Adipocyte (in vitro differentiated cells): ENCODE measurements at regions not wholly inside any gene's neighbourhood (a gene's known extent, or its start where the extent isn't known, plus 50 kb on each side); places are given as distances from the start of the nearest gene placed in this dataset.

Experiments
- DNase-seq: peaks from one replicate; pipeline ENCODE4 v3.0.0-alpha.2; 2015; ENCODE audit warnings: low read depth
- H3K27me3 ChIP-seq: replicated peaks from 2 replicates; pipeline ENCODE4 v1.7.0; 2013; ENCODE audit warnings: mild to moderate bottlenecking, low read length, moderate library complexity; ENCODE audit not compliant: control insufficient read depth, insufficient read depth
- H3K36me3 ChIP-seq: 2 replicates; pipeline ENCODE4 v1.7.0; 2013; ENCODE audit warnings: low read length, mild to moderate bottlenecking, moderate library complexity; ENCODE audit not compliant: control insufficient read depth, insufficient read depth, severe bottlenecking
- H3K4me1 ChIP-seq: 2 replicates; pipeline ENCODE4 v1.7.0; 2013; ENCODE audit warnings: mild to moderate bottlenecking, low read length, moderate library complexity; ENCODE audit not compliant: control insufficient read depth, insufficient read depth
- H3K4me3 ChIP-seq: 2 replicates; pipeline ENCODE4 v1.7.0; 2013; ENCODE audit warnings: mild to moderate bottlenecking, low read length, moderate library complexity
- H3K9ac ChIP-seq: 2 replicates; pipeline ENCODE4 v1.7.0; 2013; ENCODE audit warnings: mild to moderate bottlenecking, low read length, moderate library complexity
- H3K9me3 ChIP-seq: 2 replicates; pipeline ENCODE4 v1.7.0; 2013; ENCODE audit warnings: mild to moderate bottlenecking, low read length, moderate library complexity; ENCODE audit not compliant: control insufficient read depth

DNA sequence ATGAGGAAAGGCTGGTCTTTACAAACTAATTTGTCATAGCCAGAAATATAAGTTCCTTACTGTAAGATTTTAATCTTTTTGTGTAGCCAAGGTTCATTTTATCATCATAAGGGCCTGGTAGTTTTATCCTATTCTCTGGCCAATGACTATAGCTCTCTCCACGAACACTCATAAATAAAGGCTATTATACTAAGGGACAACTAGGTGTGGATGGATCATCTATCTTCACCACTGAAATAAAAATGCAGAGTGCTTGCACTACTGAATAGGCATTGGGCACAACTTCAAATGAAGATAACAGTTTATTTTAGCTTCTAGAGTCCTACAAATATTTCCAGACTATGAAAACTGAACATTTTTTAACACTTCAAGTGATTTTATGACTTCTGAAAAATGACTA is 698.6 kb downstream of the NOVA1 start:
- H3K4me3 ChIP-seq: no peak overlapping the region
- DNase-seq: no peak
- no peaks in the 10 kb centered on the region for H3K27me3 ChIP-seq
- no peaks in the 10 kb centered on the region for H3K9me3 ChIP-seq
- no peaks in the 10 kb centered on the region for H3K36me3 ChIP-seq
- no peaks in the 10 kb centered on the region for H3K4me1 ChIP-seq
- no peak overlapping the region for H3K9ac ChIP-seq

DNA sequence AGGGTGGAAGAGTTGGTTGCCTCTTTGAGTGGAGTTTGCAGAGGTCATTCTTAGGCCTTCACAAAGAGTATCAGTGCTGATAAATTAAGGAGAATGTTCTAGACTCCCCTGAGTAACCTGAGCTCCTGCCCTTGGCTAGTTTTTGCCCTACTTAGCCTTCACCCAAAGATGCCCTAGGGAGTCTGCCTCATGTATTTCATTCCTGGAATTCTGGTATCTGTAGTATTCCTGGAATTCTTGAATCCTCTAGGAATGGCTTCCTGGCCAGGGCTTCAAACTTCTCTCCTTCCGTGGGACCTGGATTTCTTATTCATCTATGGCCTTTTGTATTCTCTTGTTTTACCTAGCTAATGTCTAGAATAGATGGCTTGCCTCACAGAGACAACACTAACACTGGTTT is 701.1 kb downstream of the NOVA1 start:
- Histone ChIP-seq H3K4me1 (no peaks in the 10 kb centered on the region), H3K4me3 (no peak overlapping the region), H3K27me3 (no peaks in the 10 kb centered on the region), H3K9ac (no peak overlapping the region), H3K36me3 (no peaks in the 10 kb centered on the region), H3K9me3 (no peaks in the 10 kb centered on the region)
- DNase-seq: no peak

DNA sequence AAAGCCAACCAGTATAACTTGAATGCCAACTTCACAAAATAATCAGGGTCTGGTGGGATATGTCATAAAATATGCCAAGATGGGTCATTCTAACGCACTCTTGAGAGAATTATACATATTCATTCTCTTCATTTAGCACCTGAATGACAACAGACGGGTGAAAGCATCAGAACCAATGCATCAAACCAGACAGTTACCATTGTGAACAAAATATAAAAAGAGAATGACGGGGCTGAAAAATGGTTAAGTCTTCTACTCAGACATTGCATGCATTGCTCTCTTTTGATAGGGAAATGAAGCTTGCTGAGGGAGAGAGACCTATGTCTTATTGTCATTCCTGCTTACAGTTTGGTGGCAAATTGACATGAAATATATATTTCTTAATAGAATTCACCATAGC is 702.1 kb downstream of the NOVA1 start:
- Histone ChIP-seq H3K9me3 (no peaks in the 10 kb centered on the region), H3K4me1 (no peaks in the 10 kb centered on the region), H3K9ac (no peak overlapping the region), H3K27me3 (no peaks in the 10 kb centered on the region), H3K4me3 (no peak overlapping the region), H3K36me3 (no peaks in the 10 kb centered on the region)
- no peak for DNase-seq

DNA sequence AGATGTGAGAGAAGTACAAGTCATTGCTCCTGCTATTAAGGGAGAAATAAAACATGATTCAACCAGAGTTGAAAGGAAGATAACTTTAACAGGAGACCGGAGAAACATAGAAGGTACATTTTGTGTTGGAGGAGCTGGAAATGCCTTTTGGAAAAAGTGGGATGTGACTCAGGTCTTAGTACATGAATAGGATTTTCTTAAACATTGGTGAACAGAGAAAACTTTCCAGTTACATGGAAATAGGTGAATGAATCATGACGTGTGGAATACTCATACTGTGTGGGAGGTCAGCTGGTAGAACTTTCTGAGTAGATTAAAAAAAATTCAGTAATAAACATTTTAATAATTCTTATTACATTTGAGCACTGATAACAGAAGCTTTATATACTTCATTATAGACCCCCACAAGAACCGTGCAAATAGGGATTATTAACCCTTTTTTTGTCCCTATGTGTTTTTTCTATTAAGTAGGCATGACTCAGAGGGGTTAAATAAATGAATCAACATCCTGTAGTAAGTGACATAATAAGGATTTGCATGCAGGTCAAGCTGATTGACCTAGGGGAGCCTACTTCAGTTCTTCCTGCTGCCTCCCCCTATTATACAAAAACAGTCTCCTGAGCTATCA is 710.5 kb downstream of the NOVA1 start:
- Histone ChIP-seq H3K9me3 (no peaks in the 10 kb centered on the region), H3K27me3 (no peaks in the 10 kb centered on the region), H3K4me1 (peaks cover 4% of the 10 kb centered on the region), H3K36me3 (no peaks in the 10 kb centered on the region), H3K9ac (no peak overlapping the region), H3K4me3 (no peak overlapping the region)
- no peak for DNase-seq

DNA sequence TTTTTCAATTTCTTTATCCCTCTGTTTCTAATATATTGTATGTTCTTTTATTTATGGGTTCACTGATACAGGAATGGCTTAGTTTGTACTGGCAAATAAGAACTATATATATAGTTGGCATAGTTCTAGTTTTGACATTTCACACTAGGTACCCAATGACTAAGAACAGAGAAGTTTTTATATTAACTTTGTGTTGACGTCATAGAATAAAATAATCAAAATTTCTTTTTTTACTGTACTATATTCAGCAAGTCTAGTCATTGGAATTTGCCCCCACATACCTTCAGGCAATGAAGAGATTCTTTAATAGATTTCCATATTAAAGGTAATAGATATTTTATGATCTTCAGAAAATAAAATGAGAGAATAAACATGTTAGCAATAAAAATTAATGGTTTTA is 713.2 kb downstream of the NOVA1 start:
- H3K36me3 ChIP-seq: no peaks in the 10 kb centered on the region
- peaks cover 4% of the 10 kb centered on the region for H3K4me1 ChIP-seq
- DNase-seq: no peak
- H3K9me3 ChIP-seq: no peaks in the 10 kb centered on the region
- H3K4me3 ChIP-seq: no peak overlapping the region
- no peak overlapping the region for H3K9ac ChIP-seq
- no peaks in the 10 kb centered on the region for H3K27me3 ChIP-seq

DNA sequence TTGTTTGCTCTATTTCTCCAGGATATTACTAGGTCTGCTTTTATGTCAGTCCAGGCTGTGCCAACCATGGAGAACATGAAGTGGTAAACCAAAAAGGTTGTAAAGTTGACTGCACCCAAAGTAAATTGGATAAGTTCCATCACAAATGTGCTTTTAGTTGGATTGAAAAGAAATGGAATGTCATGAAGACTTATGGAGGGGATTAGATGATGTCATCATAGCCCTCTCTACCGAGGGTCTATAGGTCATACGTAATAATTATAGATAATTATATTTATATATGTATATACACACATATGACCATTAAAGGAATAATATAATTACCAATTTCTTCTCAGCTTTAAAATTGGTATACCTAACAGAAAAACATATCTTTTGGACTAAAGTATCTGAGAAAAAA is 714.9 kb downstream of the NOVA1 start:
- H3K4me1 ChIP-seq: peaks cover 4% of the 10 kb centered on the region
- no peak overlapping the region for H3K4me3 ChIP-seq
- no peaks in the 10 kb centered on the region for H3K27me3 ChIP-seq
- DNase-seq: no peak
- no peaks in the 10 kb centered on the region for H3K36me3 ChIP-seq
- H3K9ac ChIP-seq: no peak overlapping the region
- no peaks in the 10 kb centered on the region for H3K9me3 ChIP-seq

DNA sequence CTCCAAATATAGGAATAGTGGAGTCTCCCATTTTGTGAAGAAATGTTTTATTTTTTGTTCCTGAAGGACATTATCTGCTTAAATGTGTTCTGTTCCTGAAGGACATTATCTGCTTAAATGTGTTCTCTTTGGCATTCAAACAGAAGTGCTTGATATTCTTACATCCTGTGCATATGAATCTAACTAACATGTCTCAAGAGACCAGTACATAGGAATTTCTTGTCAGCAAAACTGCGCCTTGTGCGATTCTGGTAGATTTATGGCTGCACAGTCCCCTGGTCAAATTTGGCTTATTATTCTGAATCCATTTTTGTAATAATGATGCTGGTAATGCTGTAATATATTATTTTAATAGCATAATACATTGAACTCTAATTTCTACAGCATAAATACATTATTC is 722.4 kb downstream of the NOVA1 start:
- Histone ChIP-seq H3K4me3 (no peak overlapping the region), H3K27me3 (no peaks in the 10 kb centered on the region), H3K9me3 (no peaks in the 10 kb centered on the region), H3K9ac (no peak overlapping the region), H3K36me3 (no peaks in the 10 kb centered on the region), H3K4me1 (no peaks in the 10 kb centered on the region)
- no peak for DNase-seq

DNA sequence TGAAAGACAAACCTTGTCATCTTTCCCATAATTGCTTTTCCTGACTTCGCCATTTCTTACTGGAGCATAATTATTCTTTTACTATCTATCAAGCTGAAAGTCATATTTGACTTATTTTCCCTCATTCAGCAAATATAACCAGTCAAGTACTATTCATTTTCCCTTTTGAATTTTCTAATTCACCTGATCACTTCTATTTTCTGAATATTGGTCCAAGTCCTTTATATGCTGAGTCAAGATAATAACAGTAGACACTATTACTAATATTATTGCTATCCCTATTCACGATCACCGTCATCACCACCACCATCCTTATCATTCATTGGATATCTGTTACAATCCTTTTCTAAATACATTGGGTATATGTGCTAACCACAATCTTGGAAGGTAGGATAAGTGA is 728.0 kb downstream of the NOVA1 start:
- Histone ChIP-seq H3K9ac (no peak overlapping the region), H3K4me3 (no peak overlapping the region), H3K27me3 (no peaks in the 10 kb centered on the region), H3K4me1 (no peaks in the 10 kb centered on the region), H3K9me3 (no peaks in the 10 kb centered on the region), H3K36me3 (no peaks in the 10 kb centered on the region)
- DNase-seq: no peak

DNA sequence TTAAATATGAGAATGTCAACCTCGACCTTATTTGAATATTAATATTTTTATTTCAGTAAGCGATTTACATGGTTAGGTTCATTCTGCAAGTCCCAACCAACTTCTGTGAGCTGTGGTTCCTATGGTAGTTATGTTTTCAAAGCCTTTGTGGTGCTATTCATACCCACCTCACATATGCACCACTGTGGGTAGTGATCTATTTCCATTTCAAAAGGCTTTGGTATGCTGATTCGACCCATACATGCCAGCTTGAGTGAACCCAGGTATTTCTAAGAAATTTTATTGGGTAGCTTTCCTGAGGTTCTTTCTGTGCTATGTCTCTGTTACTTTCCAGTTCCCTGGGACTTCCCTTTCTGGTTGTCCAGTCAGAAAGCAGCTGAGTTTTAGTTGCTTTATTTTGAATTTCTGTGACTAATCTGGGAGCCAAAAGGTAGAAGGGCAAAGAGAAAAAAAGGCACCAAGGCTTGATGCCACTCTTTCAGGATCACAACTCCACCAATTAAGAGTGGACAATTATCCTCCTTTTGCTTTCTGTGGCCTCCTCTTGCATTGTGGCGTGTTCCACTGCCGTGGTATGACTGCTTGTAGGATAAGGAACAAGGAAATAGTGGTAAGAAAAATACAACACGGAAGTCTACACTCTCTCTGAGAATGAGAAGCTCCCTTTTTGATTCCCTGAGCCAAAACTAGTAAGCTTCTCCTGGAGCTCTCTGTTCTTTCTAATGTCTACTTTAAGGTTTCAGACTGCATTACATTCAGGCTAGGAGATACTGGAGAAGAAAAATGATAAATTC is 729.1 kb downstream of the NOVA1 start:
- no peak for DNase-seq
- H3K9ac ChIP-seq: no peak overlapping the region
- H3K36me3 ChIP-seq: no peaks in the 10 kb centered on the region
- no peaks in the 10 kb centered on the region for H3K9me3 ChIP-seq
- H3K4me3 ChIP-seq: no peak overlapping the region
- no peaks in the 10 kb centered on the region for H3K27me3 ChIP-seq
- no peaks in the 10 kb centered on the region for H3K4me1 ChIP-seq

DNA sequence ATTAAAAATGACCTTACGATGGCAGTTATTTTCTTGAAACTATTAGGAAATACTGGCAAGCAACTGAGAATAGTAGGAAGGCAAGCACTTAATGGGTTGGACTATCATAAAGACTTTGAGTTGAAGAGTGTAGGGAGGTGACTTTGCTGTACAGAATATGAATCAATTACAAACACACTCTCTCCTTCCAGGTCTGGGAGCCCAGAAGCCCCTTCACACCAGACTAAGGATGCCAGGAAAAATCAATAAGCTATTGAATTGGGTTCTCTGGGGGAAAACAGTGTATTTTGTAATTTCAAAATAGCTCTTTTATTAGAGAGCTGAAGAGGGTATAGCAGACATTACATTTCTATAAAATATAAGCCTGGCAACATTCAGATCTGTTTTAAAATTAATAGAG is 736.4 kb downstream of the NOVA1 start:
- Histone ChIP-seq H3K27me3 (no peaks in the 10 kb centered on the region), H3K9me3 (no peaks in the 10 kb centered on the region), H3K36me3 (no peaks in the 10 kb centered on the region), H3K9ac (no peak overlapping the region), H3K4me1 (no peaks in the 10 kb centered on the region), H3K4me3 (no peak overlapping the region)
- no peak for DNase-seq

DNA sequence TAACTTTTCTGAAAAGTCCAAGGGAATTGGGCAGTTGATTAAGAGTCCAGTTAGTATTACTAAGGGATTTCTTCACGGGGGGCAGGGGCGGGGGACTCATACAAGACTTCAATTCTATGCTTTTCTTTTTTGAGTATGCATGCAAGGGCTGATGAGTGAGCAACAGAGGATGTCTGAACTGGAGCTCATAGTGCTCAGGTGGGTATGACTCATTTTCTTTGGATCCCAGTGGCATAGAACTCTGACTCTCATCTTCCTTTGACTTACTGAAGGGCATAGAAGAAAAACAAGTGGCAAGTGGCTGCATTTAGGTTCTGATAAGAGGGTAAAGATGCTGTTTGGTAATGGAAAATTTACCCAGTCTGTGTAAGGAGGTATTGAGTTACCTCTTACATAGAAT is 749.2 kb downstream of the NOVA1 start:
- no peak for DNase-seq
- no peak overlapping the region for H3K9ac ChIP-seq
- H3K27me3 ChIP-seq: no peaks in the 10 kb centered on the region
- H3K4me3 ChIP-seq: no peak overlapping the region
- no peaks in the 10 kb centered on the region for H3K4me1 ChIP-seq
- H3K9me3 ChIP-seq: no peaks in the 10 kb centered on the region
- H3K36me3 ChIP-seq: no peaks in the 10 kb centered on the region

DNA sequence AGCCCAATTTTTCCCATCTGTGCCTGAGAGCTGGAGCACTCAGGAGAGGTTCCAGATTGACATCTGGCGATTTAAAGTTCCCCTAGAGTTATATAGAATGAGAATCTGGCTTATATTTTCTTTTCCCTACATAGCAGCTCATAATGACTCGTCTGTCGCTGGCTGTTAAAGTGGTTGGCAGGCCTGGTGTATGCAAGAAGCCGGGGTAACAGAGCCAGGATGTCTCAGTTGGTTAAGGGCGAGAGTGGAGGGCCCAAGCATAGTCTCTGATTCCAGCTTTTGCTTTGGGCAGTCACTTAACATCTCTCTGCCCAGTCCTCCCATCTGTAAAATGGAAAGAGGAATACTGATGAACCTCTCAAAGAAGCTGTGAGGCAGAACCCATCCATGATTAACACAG is 751.6 kb downstream of the NOVA1 start:
- Histone ChIP-seq H3K4me1 (no peaks in the 10 kb centered on the region), H3K36me3 (no peaks in the 10 kb centered on the region), H3K27me3 (no peaks in the 10 kb centered on the region), H3K9me3 (no peaks in the 10 kb centered on the region), H3K9ac (no peak overlapping the region), H3K4me3 (no peak overlapping the region)
- no peak for DNase-seq
